Endodermal cell (in vitro differentiated cells): ENCODE measurements at regions not wholly inside any gene's neighbourhood (a gene's known extent, or its start where the extent isn't known, plus 50 kb on each side); places are given as distances from the start of the nearest gene placed in this dataset.

ENCODE experiments used
- DNase-seq: peaks from one replicate; pipeline ENCODE4 v3.0.0-alpha.2; 2017
- H3K27ac ChIP-seq: 2 replicates; pipeline ENCODE4 v1.5.1; 2013; ENCODE audit warnings: mild to moderate bottlenecking, low read depth, low read length, moderate library complexity
- H3K27me3 ChIP-seq: 2 replicates; pipeline ENCODE4 v1.6.1; 2013; ENCODE audit warnings: mild to moderate bottlenecking, low read length, moderate library complexity; ENCODE audit not compliant: insufficient read depth, control insufficient read depth, poor library complexity, severe bottlenecking
- H3K36me3 ChIP-seq: 2 replicates; pipeline ENCODE4 v1.7.0; 2013; ENCODE audit warnings: mild to moderate bottlenecking, low read length, moderate library complexity; ENCODE audit not compliant: control insufficient read depth, insufficient read depth
- H3K4me1 ChIP-seq: one replicate; pipeline ENCODE4 v1.7.0; 2013; ENCODE audit warnings: low read length; ENCODE audit not compliant: control insufficient read depth, insufficient read depth
- H3K4me3 ChIP-seq: 2 replicates; pipeline ENCODE4 v1.5.1; 2013; ENCODE audit warnings: mild to moderate bottlenecking, low read length, moderate library complexity
- H3K9ac ChIP-seq: 2 replicates; pipeline ENCODE4 v1.6.1; 2013; ENCODE audit warnings: mild to moderate bottlenecking, low read length, moderate library complexity; ENCODE audit not compliant: poor library complexity, severe bottlenecking; ENCODE audit errors: extremely low read depth
- H3K9me3 ChIP-seq: 2 replicates; pipeline ENCODE4 v1.6.1; 2013; ENCODE audit warnings: mild to moderate bottlenecking, low read length, moderate library complexity; ENCODE audit not compliant: control insufficient read depth
- H3K27ac Mint-ChIP-seq: 2 replicates; pipeline ENCODE4 v1.8.0; 2020; ENCODE audit warnings: mixed read lengths
- H3K27me3 Mint-ChIP-seq: 2 replicates; pipeline ENCODE4 v1.8.0; 2021; ENCODE audit warnings: mild to moderate bottlenecking, mixed read lengths; ENCODE audit not compliant: insufficient read depth
- H3K36me3 Mint-ChIP-seq: 2 replicates; pipeline ENCODE4 v1.8.0; 2020; ENCODE audit warnings: low read depth, mixed read lengths
- H3K4me1 Mint-ChIP-seq: 2 replicates; pipeline ENCODE4 v1.8.0; 2020; ENCODE audit warnings: mixed read lengths
- H3K4me3 Mint-ChIP-seq: 2 replicates; pipeline ENCODE4 v1.8.0; 2020; ENCODE audit warnings: mild to moderate bottlenecking, moderate library complexity, mixed read lengths
- H3K9me3 Mint-ChIP-seq: 2 replicates; pipeline ENCODE4 v1.8.0; 2020; ENCODE audit warnings: mild to moderate bottlenecking, mixed read lengths
- CTCF ChIP-seq: fragments of 200-600 bp; sonication (generic); conservative IDR thresholded peaks from 2 replicates; pipeline ENCODE4 v1.5.0; 2021; ENCODE audit warnings: antibody characterized with exemption, mild to moderate bottlenecking
- WGBS, 2 experiments: methylation state at CpG; one replicate each; pipeline versions ENCODE4 v1.1.5 to v1.1.7; 2013; ENCODE audit warnings: missing lambda C conversion rate in 2 of 2, mixed read lengths in 1 of 2; ENCODE audit not compliant: insufficient coverage in 1 of 2, insufficient read length in 1 of 2; 5-methylcytosine and 5-hydroxymethylcytosine counted together

DNA sequence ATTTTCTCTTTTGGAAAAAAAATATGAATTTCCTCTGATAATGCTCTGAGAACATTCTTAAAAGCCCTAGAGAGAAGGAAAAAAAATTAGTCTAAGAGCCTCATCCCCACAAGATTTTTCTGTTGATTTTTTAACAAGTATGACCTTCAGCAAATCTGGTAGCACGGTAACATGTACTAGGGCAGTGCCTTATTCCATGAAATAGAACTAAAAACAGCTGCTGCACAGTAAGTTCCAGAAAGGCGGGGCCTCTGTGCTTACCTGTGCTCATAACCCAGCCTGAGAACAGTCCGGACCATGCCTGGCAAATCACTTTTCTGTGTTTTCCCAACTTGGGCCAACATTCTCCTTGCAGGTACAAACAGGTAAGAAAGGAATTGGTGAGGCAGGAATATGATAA lies 519.1 kb upstream of the AKR1E2 start:
- Histone ChIP-seq H3K9ac (no peak overlapping the region), H3K4me1 (no peaks in the 10 kb centered on the region), H3K36me3 (no peaks in the 10 kb centered on the region), H3K27ac (no peak overlapping the region), H3K4me3 (no peak overlapping the region), H3K9me3 (no peaks in the 10 kb centered on the region), H3K27me3 (no peaks in the 10 kb centered on the region)
- H3K36me3 Mint-ChIP-seq = no peaks in the 10 kb centered on the region
- 85 to 91% methylated on average over 2 to 3 of the region's 3 CpGs for WGBS, 2 experiments
- H3K4me3 Mint-ChIP-seq = no peak overlapping the region
- H3K9me3 Mint-ChIP-seq = no peaks in the 10 kb centered on the region
- no peaks in the 10 kb centered on the region for H3K27me3 Mint-ChIP-seq
- no peak for TF ChIP-seq CTCF
- no peak for DNase-seq
- peaks cover 1% of the 10 kb centered on the region for H3K4me1 Mint-ChIP-seq
- no peak overlapping the region for H3K27ac Mint-ChIP-seq

- Mint-ChIP-seq H3K27me3 (no peaks in the 10 kb centered on the region), H3K9me3 (no peaks in the 10 kb centered on the region), H3K4me1 (peaks cover 1% of the 10 kb centered on the region), H3K4me3 (no peak overlapping the region), H3K27ac (no peak overlapping the region), H3K36me3 (no peaks in the 10 kb centered on the region)
- Histone ChIP-seq H3K27me3 (no peaks in the 10 kb centered on the region), H3K36me3 (no peaks in the 10 kb centered on the region), H3K4me1 (no peaks in the 10 kb centered on the region), H3K4me3 (no peak overlapping the region), H3K27ac (no peak overlapping the region), H3K9ac (no peak overlapping the region), H3K9me3 (no peaks in the 10 kb centered on the region)
- DNase-seq = no peak
- TF ChIP-seq CTCF = no peak
- 83 to 87% methylated on average over 4 to 5 of the region's 5 CpGs for WGBS, 2 experiments
Measured at GRCh38 chr10:4303045-4303444, 518.0 kb upstream of the KLF6 start.

- no peaks in the 10 kb centered on the region for H3K36me3 ChIP-seq
- no peaks in the 10 kb centered on the region for H3K9me3 ChIP-seq
- no peak overlapping the region for H3K27ac ChIP-seq
- Mint-ChIP-seq H3K27ac (no peak overlapping the region), H3K27me3 (no peaks in the 10 kb centered on the region), H3K4me1 (no peaks in the 10 kb centered on the region), H3K9me3 (no peaks in the 10 kb centered on the region), H3K36me3 (no peaks in the 10 kb centered on the region), H3K4me3 (no peak overlapping the region)
- no peak overlapping the region for H3K9ac ChIP-seq
- 80 to 96% methylated on average over 1 to 2 of the region's 6 CpGs for WGBS, 2 experiments
- no peaks in the 10 kb centered on the region for H3K4me1 ChIP-seq
- H3K4me3 ChIP-seq = no peak overlapping the region
- H3K27me3 ChIP-seq = no peaks in the 10 kb centered on the region
- no peak for TF ChIP-seq CTCF
- no peak for DNase-seq
Measured at GRCh38 chr10:4301291-4302045, 516.5 kb upstream of the KLF6 start.
